H9 (cell line): ENCODE measurements at regions not wholly inside any gene's neighbourhood (a gene's known extent, or its start where the extent isn't known, plus 50 kb on each side); places are given as distances from the start of the nearest gene placed in this dataset.

Source experiments
- DNase-seq: peaks from one replicate; pipeline ENCODE4 v3.0.0-alpha.2; 2017
- H2AFZ ChIP-seq: one replicate; pipeline ENCODE4 v1.6.1; 2013; ENCODE audit warnings: mild to moderate bottlenecking, low read length, control low read depth, moderate library complexity
- H2AK5ac ChIP-seq: 2 replicates; pipeline ENCODE4 v1.6.1; 2013; ENCODE audit warnings: low read length, control low read depth, mixed read lengths; ENCODE audit not compliant: insufficient read length
- H2BK120ac ChIP-seq: one replicate; pipeline ENCODE4 v1.6.1; 2013; ENCODE audit warnings: low read depth, mild to moderate bottlenecking, low read length, control low read depth, inconsistent platforms; ENCODE audit not compliant: poor library complexity, severe bottlenecking
- H2BK12ac ChIP-seq: 2 replicates; pipeline ENCODE4 v1.6.1; 2013; ENCODE audit warnings: low read length, control low read depth, mixed read lengths, low read depth; ENCODE audit not compliant: insufficient read length
- H2BK15ac ChIP-seq: 2 replicates; pipeline ENCODE4 v1.6.1; 2013; ENCODE audit warnings: low read depth, low read length, control low read depth
- H2BK20ac ChIP-seq: one replicate; pipeline ENCODE4 v1.6.1; 2013; ENCODE audit warnings: low read depth, mild to moderate bottlenecking, low read length, control low read depth, inconsistent platforms; ENCODE audit not compliant: poor library complexity, severe bottlenecking
- H2BK5ac ChIP-seq: 2 replicates; pipeline ENCODE4 v1.6.1; 2013; ENCODE audit warnings: low read length, control low read depth, mixed read lengths; ENCODE audit not compliant: insufficient read length
- H3K14ac ChIP-seq: 2 replicates; pipeline ENCODE4 v1.6.1; 2013; ENCODE audit warnings: low read length, control low read depth; ENCODE audit not compliant: insufficient read depth
- H3K18ac ChIP-seq: 2 replicates; pipeline ENCODE4 v1.6.1; 2013; ENCODE audit warnings: low read depth, mild to moderate bottlenecking, mixed read lengths, low read length, control low read depth; ENCODE audit not compliant: insufficient read length
- H3K23ac ChIP-seq: 2 replicates; pipeline ENCODE4 v1.6.1; 2013; ENCODE audit warnings: low read length, control low read depth, mixed read lengths, low read depth; ENCODE audit not compliant: insufficient read length
- H3K23me2 ChIP-seq: 2 replicates; pipeline ENCODE4 v1.6.1; 2013; ENCODE audit warnings: low read depth, mild to moderate bottlenecking, mixed read lengths, low read length, control low read depth; ENCODE audit not compliant: insufficient read length, poor library complexity, severe bottlenecking
- H3K27ac ChIP-seq: 2 replicates; pipeline ENCODE4 v1.5.1; 2013; ENCODE audit warnings: low read length, control low read depth, mixed read lengths, low read depth; ENCODE audit not compliant: insufficient read length
- H3K27me3 ChIP-seq: 2 replicates; pipeline ENCODE4 v1.6.1; 2013; ENCODE audit warnings: low read length, control low read depth, inconsistent platforms; ENCODE audit not compliant: insufficient read depth
- H3K4ac ChIP-seq: 2 replicates; pipeline ENCODE4 v1.6.1; 2013; ENCODE audit warnings: low read depth, mild to moderate bottlenecking, control low read depth, inconsistent platforms, low read length, moderate library complexity
- H3K4me1 ChIP-seq: 2 replicates; pipeline ENCODE4 v1.6.1; 2013; ENCODE audit warnings: low read length, control low read depth, inconsistent platforms; ENCODE audit not compliant: insufficient read depth
- H3K4me2 ChIP-seq: 2 replicates; pipeline ENCODE4 v1.6.1; 2013; ENCODE audit warnings: low read length, control low read depth, mixed read lengths; ENCODE audit not compliant: insufficient read length, insufficient read depth
- H3K56ac ChIP-seq: 2 replicates; pipeline ENCODE4 v1.6.1; 2013; ENCODE audit warnings: low read depth, mild to moderate bottlenecking, mixed read lengths, low read length, control low read depth; ENCODE audit not compliant: insufficient read length
- H3K79me1 ChIP-seq: 2 replicates; pipeline ENCODE4 v1.6.1; 2013; ENCODE audit warnings: low read depth, mild to moderate bottlenecking, moderate library complexity, low read length, control low read depth, inconsistent platforms; ENCODE audit not compliant: insufficient read depth, poor library complexity, severe bottlenecking
- H3K79me2 ChIP-seq: 2 replicates; pipeline ENCODE4 v1.6.1; 2013; ENCODE audit warnings: low read length, control low read depth, inconsistent platforms; ENCODE audit not compliant: insufficient read depth
- H3K9ac ChIP-seq: 2 replicates; pipeline ENCODE4 v1.6.1; 2013; ENCODE audit warnings: low read length, control low read depth, mixed read lengths; ENCODE audit not compliant: insufficient read length; ENCODE audit errors: extremely low read depth
- H3K9me3 ChIP-seq: one replicate; pipeline ENCODE4 v1.6.1; 2013; ENCODE audit warnings: low read depth, low read length, inconsistent platforms; ENCODE audit not compliant: control insufficient read depth
- H3T11ph ChIP-seq: one replicate; pipeline ENCODE4 v1.6.1; 2013; ENCODE audit warnings: mild to moderate bottlenecking, low read length, control low read depth, inconsistent platforms
- H4K20me1 ChIP-seq: one replicate; pipeline ENCODE4 v1.6.1; 2013; ENCODE audit not compliant: control insufficient read depth, insufficient read length, insufficient read depth
- H4K5ac ChIP-seq: 2 replicates; pipeline ENCODE4 v1.6.1; 2013; ENCODE audit warnings: low read depth, mild to moderate bottlenecking, mixed read lengths, low read length, control low read depth; ENCODE audit not compliant: insufficient read length
- H4K8ac ChIP-seq: replicated peaks from 2 replicates; pipeline ENCODE4 v1.6.1; 2013; ENCODE audit warnings: low read length, control low read depth, mixed read lengths, low read depth; ENCODE audit not compliant: insufficient read length
- H4K91ac ChIP-seq: 2 replicates; pipeline ENCODE4 v1.6.1; 2013; ENCODE audit warnings: low read depth, mild to moderate bottlenecking, moderate library complexity, mixed read lengths, low read length, control low read depth; ENCODE audit not compliant: insufficient read length
- H3K27ac Mint-ChIP-seq, 3 experiments: 2 replicates in 2 of 3; 3 replicates in 1 of 3; pipeline ENCODE4 v1.8.0; 2020 to 2021; ENCODE audit warnings: mixed read lengths in 3 of 3, mild to moderate bottlenecking in 1 of 3, moderate library complexity in 1 of 3
- H3K27me3 Mint-ChIP-seq: 2 replicates; pipeline ENCODE4 v1.8.0; 2021; ENCODE audit warnings: low read depth, mild to moderate bottlenecking, moderate library complexity, mixed read lengths
- H3K36me3 Mint-ChIP-seq, 3 experiments: 2 replicates in 2 of 3; 3 replicates in 1 of 3; pipeline ENCODE4 v1.8.0; 2020 to 2021; ENCODE audit warnings: low read depth in 3 of 3, mixed read lengths in 3 of 3; ENCODE audit not compliant: insufficient read depth in 1 of 3
- H3K4me1 Mint-ChIP-seq, 2 experiments: 2 replicates each; pipeline ENCODE4 v1.8.0; 2020; ENCODE audit warnings: mixed read lengths in 2 of 2
- H3K4me3 Mint-ChIP-seq, 2 experiments: 2 replicates in 1 of 2; 3 replicates in 1 of 2; pipeline ENCODE4 v1.8.0; 2020 to 2021; ENCODE audit warnings: mild to moderate bottlenecking in 2 of 2, mixed read lengths in 2 of 2, moderate library complexity in 1 of 2
- H3K9me3 Mint-ChIP-seq, 2 experiments: 2 replicates in 1 of 2; 3 replicates in 1 of 2; pipeline ENCODE4 v1.8.0; 2020; ENCODE audit warnings: mild to moderate bottlenecking in 2 of 2, mixed read lengths in 2 of 2, moderate library complexity in 1 of 2
- WGBS: extraction: QIAGEN DNeasy Blood & Tissue Kit; methylation state at CpG from one replicate; pipeline ENCODE4 v1.1.7; 2013; ENCODE audit warnings: missing lambda C conversion rate, low lambda C conversion rate, mixed read lengths; ENCODE audit not compliant: insufficient read length; ENCODE audit errors: extremely low coverage; 5-methylcytosine and 5-hydroxymethylcytosine counted together
- TF ChIP-seq, protein P1 (sequence below): fragments of 200-600 bp; sonication (generic); conservative IDR thresholded peaks from 3 replicates; pipeline ENCODE4 v1.8.0; 2021; ENCODE audit warnings: antibody characterized with exemption, mild to moderate bottlenecking

DNA sequence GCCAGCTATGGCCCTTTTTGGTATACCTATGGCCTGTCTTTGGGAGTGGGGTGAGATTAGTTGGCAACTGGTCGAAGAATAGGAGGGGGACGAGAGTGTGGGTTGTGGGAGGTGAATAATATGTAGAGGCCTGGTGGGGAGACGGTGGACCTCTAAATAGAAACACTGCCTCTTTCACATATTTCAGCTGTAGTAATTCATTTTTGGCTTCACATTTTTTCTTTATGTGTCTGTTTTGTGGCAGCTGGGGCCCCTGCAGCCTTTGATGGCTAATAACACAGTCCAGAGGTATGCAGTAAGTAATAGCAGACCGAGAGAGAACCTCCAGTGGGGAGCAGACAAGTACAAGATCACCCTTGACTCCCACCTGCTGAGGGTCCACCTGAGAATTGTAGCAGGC, 75.9 kb downstream of the HLX start:
- Histone ChIP-seq H3K9me3 (no peaks in the 10 kb centered on the region), H3K23me2 (no peaks in the 10 kb centered on the region), H3K14ac (no peak overlapping the region), H3K79me2 (no peaks in the 10 kb centered on the region), H3K4ac (no peak overlapping the region), H4K91ac (no peak overlapping the region), H3K27me3 (no peaks in the 10 kb centered on the region), H2BK20ac (no peak overlapping the region), H3K27ac (no peak overlapping the region), H4K5ac (no peak overlapping the region), H2BK15ac (no peak overlapping the region), H3K79me1 (no peaks in the 10 kb centered on the region), H3K18ac (no peak overlapping the region), H3T11ph (no peak overlapping the region), H3K9ac (no peak overlapping the region), H3K4me2 (no peak overlapping the region), H2BK120ac (no peak overlapping the region), H2BK12ac (no peak overlapping the region), H2AK5ac (no peak overlapping the region), H3K56ac (no peak overlapping the region), H4K8ac (no peak overlapping the region), H2BK5ac (no peak overlapping the region), H4K20me1 (no peaks in the 10 kb centered on the region), H2AFZ (no peak overlapping the region), H3K23ac (no peak overlapping the region), H3K4me1 (no peaks in the 10 kb centered on the region)
- Mint-ChIP-seq H3K36me3 (peaks cover under 1 to 6% (median 2%) of the 10 kb centered on the region in 3 experiments; a peak in 4 of 7 replicates), H3K4me3 (no peak overlapping the region), H3K9me3 (peaks cover 4 to 7% of the 10 kb centered on the region in 2 experiments), H3K27me3 (no peaks in the 10 kb centered on the region), H3K4me1 (no peaks in the 10 kb centered on the region), H3K27ac (0 out of 7 replicates have a peak overlapping the region, but pooled peaks of 1 of the 3 experiments have one; percentile 3)
- TF ChIP-seq, protein P1, sequence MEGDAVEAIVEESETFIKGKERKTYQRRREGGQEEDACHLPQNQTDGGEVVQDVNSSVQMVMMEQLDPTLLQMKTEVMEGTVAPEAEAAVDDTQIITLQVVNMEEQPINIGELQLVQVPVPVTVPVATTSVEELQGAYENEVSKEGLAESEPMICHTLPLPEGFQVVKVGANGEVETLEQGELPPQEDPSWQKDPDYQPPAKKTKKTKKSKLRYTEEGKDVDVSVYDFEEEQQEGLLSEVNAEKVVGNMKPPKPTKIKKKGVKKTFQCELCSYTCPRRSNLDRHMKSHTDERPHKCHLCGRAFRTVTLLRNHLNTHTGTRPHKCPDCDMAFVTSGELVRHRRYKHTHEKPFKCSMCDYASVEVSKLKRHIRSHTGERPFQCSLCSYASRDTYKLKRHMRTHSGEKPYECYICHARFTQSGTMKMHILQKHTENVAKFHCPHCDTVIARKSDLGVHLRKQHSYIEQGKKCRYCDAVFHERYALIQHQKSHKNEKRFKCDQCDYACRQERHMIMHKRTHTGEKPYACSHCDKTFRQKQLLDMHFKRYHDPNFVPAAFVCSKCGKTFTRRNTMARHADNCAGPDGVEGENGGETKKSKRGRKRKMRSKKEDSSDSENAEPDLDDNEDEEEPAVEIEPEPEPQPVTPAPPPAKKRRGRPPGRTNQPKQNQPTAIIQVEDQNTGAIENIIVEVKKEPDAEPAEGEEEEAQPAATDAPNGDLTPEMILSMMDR = no peak
- WGBS = no CpG with 5 or more reads among the region's 4 CpGs
- DNase-seq = no peak
